Embryonic facial prominence (tissue), 1 donor: ENCODE measurements at regions not wholly inside any gene's neighbourhood (a gene's known extent, or its start where the extent isn't known, plus 50 kb on each side); places are given as distances from the start of the nearest gene placed in this dataset.

ENCODE experiments used
- DNase-seq: peaks from one replicate; pipeline ENCODE4 v3.0.0-alpha.2; 2016; ENCODE audit errors: extremely low spot score

GRCh38 chr1:218679988-218680748 is 335.0 kb downstream of the TGFB2 start:
- no peak for DNase-seq

- no peak for DNase-seq
These were observed 338.1 kb downstream of the TGFB2 start for GRCh38 chr1:218683242-218683641.

- DNase-seq: no peak
These were observed 341.1 kb downstream of the TGFB2 start for GRCh38 chr1:218686258-218686657.

- DNase-seq: no peak
These were observed 341.6 kb downstream of the TGFB2 start for GRCh38 chr1:218686761-218687160.

GRCh38 chr1:218692808-218693207 is 347.7 kb downstream of the TGFB2 start:
- no peak for DNase-seq

- no peak for DNase-seq
These were observed 348.5 kb downstream of the TGFB2 start for GRCh38 chr1:218693599-218693998.

GRCh38 chr1:218694085-218694484 is 348.9 kb downstream of the TGFB2 start:
- DNase-seq: no peak

- DNase-seq: no peak
These were observed 349.5 kb downstream of the TGFB2 start for GRCh38 chr1:218694636-218695035.

GRCh38 chr1:218695525-218695924 is 350.4 kb downstream of the TGFB2 start:
- no peak for DNase-seq

- no peak for DNase-seq
These were observed 353.0 kb downstream of the TGFB2 start for GRCh38 chr1:218698141-218698540.

- no peak for DNase-seq
These were observed 354.3 kb downstream of the TGFB2 start for GRCh38 chr1:218699421-218699820.

GRCh38 chr1:218699865-218700264 is 354.7 kb downstream of the TGFB2 start:
- no peak for DNase-seq

- no peak for DNase-seq
These were observed 355.5 kb downstream of the TGFB2 start for GRCh38 chr1:218700666-218701065.

- no peak for DNase-seq
These were observed 356.0 kb downstream of the TGFB2 start for GRCh38 chr1:218701131-218701530.

GRCh38 chr1:218702775-218703174 is 357.6 kb downstream of the TGFB2 start:
- no peak for DNase-seq

GRCh38 chr1:218703836-218704235 is 358.7 kb downstream of the TGFB2 start:
- no peak for DNase-seq

GRCh38 chr1:218705391-218705790 is 360.3 kb downstream of the TGFB2 start:
- no peak for DNase-seq

- no peak for DNase-seq
These were observed 361.1 kb downstream of the TGFB2 start for GRCh38 chr1:218705911-218706893.

- DNase-seq: no peak
These were observed 365.9 kb downstream of the TGFB2 start for GRCh38 chr1:218711001-218711400.

GRCh38 chr1:218711884-218712674 is 366.9 kb downstream of the TGFB2 start:
- DNase-seq: no peak

- no peak for DNase-seq
These were observed 367.5 kb downstream of the TGFB2 start for GRCh38 chr1:218712677-218713076.
